GM21390 (cell line): ENCODE measurements at regions not wholly inside any gene's neighbourhood (a gene's known extent, or its start where the extent isn't known, plus 50 kb on each side); places are given as distances from the start of the nearest gene placed in this dataset.
"Not testable (repeated sequence)": the region's sequence is repeated elsewhere in the genome, so short reads cannot be mapped to it uniquely, and the experiment has no call there.

Source experiments
- ATAC-seq: cut with Tn5 transposase; IDR thresholded peaks from one replicate; pipeline ENCODE4 v1.9.1; 2021; ENCODE audit not compliant: unreplicated experiment

DNA sequence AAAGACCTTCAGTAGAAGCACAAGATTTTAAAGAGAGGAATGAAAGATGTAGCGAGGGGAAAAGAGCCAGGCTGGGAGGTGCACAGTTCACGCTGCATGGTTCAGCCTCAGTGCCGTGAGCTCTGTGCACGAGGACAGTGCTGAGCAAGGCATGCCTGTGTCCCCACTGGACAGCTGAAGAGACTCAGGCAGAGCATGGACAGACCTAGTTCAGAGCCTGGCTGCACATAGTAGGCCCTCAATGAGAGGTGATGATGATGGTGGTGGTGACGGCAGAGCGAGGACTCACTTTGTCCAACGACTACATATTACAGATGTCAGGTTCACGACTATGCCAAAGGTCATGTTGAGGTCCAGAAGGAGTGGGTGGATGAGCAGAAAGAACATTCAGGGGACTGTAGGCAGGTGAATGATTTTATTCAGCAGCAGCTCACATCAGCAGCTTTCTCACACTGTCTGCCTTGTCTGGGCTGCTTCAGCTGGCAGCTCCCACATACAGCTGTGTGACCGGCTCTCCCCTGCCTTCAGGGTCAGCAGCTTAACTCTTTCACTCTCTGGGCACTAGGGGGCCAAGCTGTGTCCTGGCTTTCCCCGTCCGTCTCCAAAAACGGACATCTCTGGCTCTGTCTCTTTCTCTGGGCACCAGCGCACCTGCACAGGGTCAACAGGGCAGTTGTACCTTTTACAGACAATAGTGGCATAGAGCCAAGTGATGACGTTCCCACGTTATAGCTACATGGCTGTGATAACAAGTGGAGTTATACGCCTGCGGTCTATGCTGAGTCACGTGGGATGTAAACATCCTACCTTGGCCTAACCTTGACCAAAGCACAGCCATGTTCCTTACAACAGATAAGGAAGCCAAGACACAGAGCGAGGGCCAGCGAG, 83.4 kb upstream of the KCNK12 start:
- ATAC-seq: no peak

GRCh38 chr2:47653036-47653435, 82.3 kb upstream of the KCNK12 start:
- no peak for ATAC-seq

DNA sequence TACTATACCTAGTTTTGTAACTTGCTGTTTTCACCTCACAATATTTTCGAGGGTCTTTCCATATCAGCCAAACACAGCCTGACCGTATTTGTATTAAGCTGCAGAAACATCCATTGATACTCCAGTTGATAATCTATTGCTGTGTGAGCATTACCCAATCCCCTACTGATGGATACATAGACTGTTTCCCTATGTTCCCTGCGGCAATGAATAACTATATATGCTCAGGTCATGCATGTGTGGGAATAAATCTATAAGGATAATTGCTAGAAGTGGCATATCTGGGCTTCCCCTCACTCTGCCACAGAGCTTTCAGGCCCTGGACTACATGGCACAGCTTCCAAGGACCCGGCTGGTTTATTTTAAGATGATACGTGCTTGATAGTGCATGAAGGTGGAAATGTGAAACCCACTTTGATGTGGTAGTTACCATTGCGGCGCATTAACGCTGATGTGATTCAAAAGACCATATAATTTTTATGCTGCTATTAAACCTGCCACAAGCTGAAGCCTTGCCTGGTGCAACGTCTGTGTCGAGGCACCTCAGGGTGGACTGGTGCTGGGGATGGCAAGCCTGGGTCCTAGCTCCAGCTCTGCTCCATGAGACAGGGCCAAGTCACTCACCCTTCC, 81.4 kb upstream of the KCNK12 start:
- ATAC-seq: no peak

- ATAC-seq: no peak
Observed at GRCh38 chr2:47651296-47651695, 80.5 kb upstream of the KCNK12 start.

- ATAC-seq: no peak
Observed at GRCh38 chr2:47650001-47650535, 79.3 kb upstream of the KCNK12 start.

DNA sequence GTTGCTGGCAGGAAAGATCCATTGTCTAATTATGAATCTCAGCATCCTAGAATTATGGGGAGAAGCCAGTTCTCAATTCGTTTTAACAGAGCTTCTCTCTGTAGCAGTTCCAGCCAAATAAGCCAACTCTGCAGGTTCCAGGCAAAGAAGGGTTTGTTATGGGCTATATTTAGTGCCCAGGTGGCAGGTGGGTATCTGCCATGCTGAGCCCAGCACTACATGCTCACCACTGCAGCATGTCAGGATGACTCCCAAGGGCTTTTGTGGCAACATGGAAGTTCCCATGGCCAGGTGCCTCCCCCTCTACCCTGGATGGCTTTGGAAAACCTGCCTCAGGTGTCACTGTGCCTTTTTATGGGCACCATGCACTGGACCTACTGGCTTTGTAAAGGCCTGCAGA, 74.5 kb upstream of the KCNK12 start:
- no peak for ATAC-seq

- no peak for ATAC-seq
Observed at GRCh38 chr2:47644351-47644750, 73.6 kb upstream of the KCNK12 start.

- ATAC-seq: no peak
Observed at GRCh38 chr2:47641366-47641765, 70.6 kb upstream of the KCNK12 start.

- no peak for ATAC-seq
Observed at GRCh38 chr2:47640356-47640755, 69.6 kb upstream of the KCNK12 start.

GRCh38 chr2:47639467-47639866, 68.7 kb upstream of the KCNK12 start:
- ATAC-seq: no peak

GRCh38 chr2:47638430-47638829, 67.6 kb upstream of the KCNK12 start:
- ATAC-seq: no peak

DNA sequence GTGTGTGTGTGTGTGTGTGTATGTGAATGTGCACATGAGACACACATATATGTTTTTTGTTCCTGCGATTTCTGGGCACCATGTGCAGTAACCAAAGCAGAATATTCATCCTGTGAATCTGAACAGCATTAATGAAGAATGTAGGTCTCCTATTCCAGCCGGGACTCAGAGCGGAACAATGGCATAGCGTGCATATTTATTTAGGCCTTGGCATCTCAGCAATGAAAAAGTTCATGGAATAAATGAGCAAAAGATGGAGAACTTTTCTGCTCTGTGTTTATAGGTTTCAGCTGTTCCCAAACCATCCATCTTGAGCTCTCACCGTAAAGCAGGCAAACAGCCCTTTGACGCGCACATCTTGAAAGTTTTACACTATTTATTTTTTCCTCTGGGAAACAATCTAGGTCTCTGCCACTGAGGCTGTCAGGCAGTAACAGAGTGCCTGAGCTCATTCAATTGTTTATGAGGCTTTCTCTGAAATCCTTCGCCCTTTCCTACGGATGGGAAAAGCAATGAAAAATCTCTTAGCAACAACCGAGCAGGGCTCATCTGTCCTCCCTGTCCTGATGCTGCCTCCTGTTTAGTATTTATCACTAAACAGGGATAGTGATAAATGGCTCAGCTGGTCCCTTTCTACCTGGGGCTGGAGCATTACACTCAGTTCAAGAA, 65.9 kb upstream of the KCNK12 start:
- no peak for ATAC-seq

GRCh38 chr2:47636176-47636575, 65.4 kb upstream of the KCNK12 start:
- no peak for ATAC-seq

DNA sequence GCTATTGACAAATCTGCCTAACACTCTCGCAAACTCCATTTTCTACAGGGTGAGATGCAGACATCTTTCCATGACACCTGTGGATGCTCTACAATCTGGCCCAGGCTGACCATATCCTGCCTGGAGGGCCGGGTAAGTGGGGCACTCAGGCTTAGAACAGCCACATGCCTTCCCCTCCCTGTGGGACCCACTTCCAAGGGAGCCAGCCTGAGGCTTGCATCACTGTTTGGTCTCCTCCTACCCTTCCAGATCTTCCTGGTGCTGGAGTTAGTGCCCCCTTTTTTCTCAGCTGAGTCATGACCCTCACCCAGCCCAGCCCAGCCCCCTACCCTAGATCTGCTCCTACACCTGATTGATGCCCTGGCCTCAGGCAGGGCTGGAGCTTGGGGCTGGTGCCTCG, 62.0 kb upstream of the KCNK12 start:
- no peak for ATAC-seq

DNA sequence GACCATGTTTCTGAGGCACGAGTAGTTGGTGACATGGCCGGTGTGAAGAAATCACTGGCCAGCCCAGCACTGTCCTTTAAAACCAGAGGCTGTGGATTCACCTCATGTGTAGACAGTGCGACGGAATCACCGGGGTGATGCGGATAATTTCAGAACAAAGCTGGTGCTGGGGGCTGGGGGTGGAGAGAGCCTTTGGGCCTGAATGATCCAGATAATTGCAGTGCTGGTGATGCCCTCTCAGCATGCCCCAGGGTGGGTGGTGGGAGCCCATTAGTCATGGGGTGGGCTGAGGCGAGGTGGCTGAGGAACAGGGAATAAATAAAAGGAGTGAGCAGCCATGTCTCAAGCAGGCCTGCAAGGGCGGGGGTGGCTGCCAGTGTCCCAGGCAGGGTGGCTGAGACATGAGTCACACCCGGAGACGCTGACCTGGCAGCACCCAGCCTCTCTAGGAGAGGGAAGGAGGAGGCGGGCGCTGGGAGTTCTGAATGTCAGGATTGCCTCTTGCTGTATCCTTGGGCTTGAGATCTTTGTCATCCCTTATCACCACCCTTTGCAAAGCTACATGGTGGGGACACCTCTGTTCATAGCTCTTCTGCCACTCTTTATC, 61.1 kb upstream of the KCNK12 start:
- ATAC-seq: no peak

DNA sequence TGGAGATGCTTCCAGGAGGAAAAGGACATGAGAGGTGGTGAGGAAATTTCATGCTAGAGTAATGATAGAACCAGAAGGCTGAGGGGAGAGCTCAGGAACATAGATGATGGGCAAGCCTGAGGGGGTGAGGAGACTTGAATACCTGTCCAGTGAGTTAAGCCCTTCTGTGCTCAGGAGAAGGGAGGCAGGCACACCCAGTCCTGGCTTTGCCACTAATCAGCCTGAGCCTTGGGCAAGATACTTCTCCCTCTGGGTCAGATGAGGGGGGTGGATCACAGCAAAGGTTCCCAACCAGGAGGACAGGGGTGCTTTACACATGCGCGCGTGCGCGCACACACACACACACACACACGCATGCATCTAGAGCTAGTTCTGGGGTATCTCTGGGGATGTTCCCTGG, 60.5 kb upstream of the KCNK12 start:
- no peak for ATAC-seq

DNA sequence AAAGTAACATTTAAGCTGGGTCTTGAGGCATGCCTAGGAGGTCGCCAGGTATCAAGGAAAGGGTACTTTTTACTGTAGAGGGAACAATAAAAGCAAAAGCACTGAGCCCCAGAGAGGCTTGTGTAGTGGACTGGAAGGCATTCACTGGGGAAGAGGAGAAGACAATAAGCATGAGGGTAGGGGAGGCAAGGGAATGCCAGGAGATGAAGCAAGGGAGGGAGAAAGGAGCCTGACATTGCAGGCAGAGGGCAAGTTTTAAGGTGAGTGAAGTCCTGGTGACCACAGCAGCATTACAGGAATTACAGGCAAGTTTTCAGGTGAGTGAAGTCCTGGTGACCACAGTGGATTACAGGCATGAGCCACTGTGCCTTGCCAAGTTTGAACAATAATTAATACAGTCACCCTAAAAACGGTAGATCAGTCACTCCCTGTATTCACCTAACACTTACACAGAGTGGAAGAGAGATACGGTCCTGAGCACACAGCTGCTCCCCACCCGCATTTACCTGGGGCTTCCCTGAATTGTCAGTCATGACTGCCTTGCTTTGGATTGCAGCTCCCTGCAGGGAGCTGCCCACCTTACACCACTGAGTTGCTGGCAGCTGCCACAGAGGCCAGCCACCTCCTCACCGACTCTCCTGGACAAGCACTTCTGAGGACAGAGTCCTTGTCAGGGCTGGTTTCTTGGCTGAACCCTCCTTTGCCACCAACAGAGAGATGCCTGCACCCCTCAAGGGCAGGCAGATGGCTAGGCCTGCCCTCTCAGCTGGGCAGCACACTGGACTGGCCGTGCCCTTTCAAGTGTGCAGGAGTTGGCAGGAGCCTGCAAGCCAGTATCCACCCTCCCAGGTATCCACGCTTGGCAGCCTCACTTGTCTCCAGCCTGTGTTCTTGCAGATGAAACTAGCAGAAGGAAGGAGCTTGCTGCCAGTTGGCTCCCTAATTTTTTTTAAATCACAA, 59.0 kb upstream of the KCNK12 start:
- no peak for ATAC-seq

- ATAC-seq: no peak
Observed at GRCh38 chr2:47628904-47629303, 58.1 kb upstream of the KCNK12 start.

GRCh38 chr2:47626664-47627063, 55.9 kb upstream of the KCNK12 start:
- no peak for ATAC-seq

DNA sequence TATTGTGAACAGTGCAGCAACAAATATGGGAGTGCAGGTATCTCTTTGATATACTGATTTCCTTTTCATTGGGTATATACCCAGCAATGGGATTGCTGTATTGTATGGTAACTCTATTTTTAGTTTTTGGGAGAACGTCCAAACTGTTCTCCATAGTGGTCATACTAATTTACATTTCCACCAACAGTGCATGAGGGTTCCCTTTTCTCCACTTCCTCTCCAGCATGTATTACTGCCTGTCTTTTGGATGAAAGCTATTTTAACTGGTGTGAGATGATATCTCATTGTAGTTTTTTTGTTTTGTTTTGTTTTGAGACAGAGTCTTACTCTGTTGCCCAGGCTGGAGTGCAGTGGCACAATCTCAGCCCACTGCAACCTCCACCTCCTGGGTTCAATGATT, 52.4 kb upstream of the KCNK12 start:
- ATAC-seq: not testable (repeated sequence)
